ENCODE measurements at regions not wholly inside any gene's neighbourhood (a gene's known extent, or its start where the extent isn't known, plus 50 kb on each side); places are given as distances from the start of the nearest gene placed in this dataset.
"Not testable (repeated sequence)": the region's sequence is repeated elsewhere in the genome, so short reads cannot be mapped to it uniquely, and the experiment has no call there.

DNA sequence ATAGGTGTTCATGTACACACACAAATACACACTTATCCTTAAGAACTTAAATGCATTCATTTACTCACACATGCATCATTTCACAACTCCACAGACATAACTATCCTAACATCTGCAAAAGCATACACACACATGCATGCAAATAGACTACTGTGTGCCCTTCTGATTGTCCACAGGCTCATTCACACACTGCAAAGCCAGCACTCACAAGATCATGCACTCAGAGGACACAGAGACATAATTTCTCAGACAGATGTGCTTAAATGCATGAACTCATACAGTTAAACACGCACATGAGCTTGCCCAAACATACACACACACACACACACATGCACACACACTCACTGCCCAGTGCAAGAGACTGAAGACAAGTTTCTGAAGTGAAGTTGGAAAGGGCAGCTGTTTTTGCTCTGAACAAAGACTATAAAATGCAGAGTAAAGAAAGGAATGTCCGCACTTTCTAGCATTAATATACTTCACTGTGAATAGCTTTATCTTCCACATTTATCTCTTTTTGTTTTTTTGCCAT, 1018.0 kb upstream of the HS3ST1 start:
- TF ChIP-seq CTCF (IDR thresholded peaks at IDR 0.05), result no peak
- no peak overlapping the region for H3K4me3 Mint-ChIP-seq
- DNase-seq, result no peak
- H3K9me3 Mint-ChIP-seq, result peaks cover 73% of the 10 kb centered on the region
- no peaks in the 10 kb centered on the region for H3K27me3 Mint-ChIP-seq (ENCODE audit: insufficient read depth)
- H3K4me1 Mint-ChIP-seq (ENCODE audit: low read depth), result no peaks in the 10 kb centered on the region
- H3K36me3 Mint-ChIP-seq (ENCODE audit: low read depth), result no peaks in the 10 kb centered on the region
- no peak overlapping the region for H3K27ac Mint-ChIP-seq

DNA sequence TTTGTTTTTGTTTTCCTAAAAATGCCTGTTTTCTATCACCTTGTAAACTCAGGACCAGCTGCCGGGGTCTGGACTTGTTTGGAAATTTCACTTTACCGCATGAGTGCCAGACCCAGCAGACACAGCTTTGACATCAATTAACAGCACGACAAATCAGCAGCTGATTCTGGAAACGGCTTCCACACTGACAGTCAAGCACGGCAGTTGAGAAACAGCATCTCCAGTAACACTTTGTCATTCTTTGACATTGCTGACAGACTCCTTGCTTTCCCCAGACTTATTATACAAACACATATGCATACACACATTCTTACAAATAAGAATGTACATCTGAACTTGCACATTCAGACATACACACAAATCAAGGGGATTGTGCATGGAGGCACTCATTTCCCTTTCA, 1017.6 kb upstream of the HS3ST1 start:
- peaks cover 71% of the 10 kb centered on the region for H3K9me3 Mint-ChIP-seq
- no peak overlapping the region for H3K4me3 Mint-ChIP-seq
- no peaks in the 10 kb centered on the region for H3K36me3 Mint-ChIP-seq (ENCODE audit: low read depth)
- H3K27me3 Mint-ChIP-seq (ENCODE audit: insufficient read depth), result no peaks in the 10 kb centered on the region
- no peak for TF ChIP-seq CTCF (IDR thresholded peaks at IDR 0.05)
- no peak for DNase-seq
- H3K4me1 Mint-ChIP-seq (ENCODE audit: low read depth), result no peaks in the 10 kb centered on the region
- no peak overlapping the region for H3K27ac Mint-ChIP-seq

- H3K4me1 Mint-ChIP-seq (ENCODE audit: low read depth), result no peaks in the 10 kb centered on the region
- no peaks in the 10 kb centered on the region for H3K36me3 Mint-ChIP-seq (ENCODE audit: low read depth)
- no peak for DNase-seq
- peaks cover 70% of the 10 kb centered on the region for H3K9me3 Mint-ChIP-seq
- no peak overlapping the region for H3K4me3 Mint-ChIP-seq
- H3K27me3 Mint-ChIP-seq (ENCODE audit: insufficient read depth), result no peaks in the 10 kb centered on the region
- no peak for TF ChIP-seq CTCF (IDR thresholded peaks at IDR 0.05)
- no peak overlapping the region for H3K27ac Mint-ChIP-seq
Measured at GRCh38 chr4:12445711-12446235, 1017.1 kb upstream of the HS3ST1 start.

- no peak for TF ChIP-seq CTCF (IDR thresholded peaks at IDR 0.05)
- Mint-ChIP-seq H3K4me3 (no peak overlapping the region), H3K9me3 (peaks cover 52% of the 10 kb centered on the region), H3K27me3 (ENCODE audit: insufficient read depth) (no peaks in the 10 kb centered on the region; the same call in 1 of the 2 replicates), H3K27ac (no peak overlapping the region), H3K4me1 (ENCODE audit: low read depth) (no peaks in the 10 kb centered on the region), H3K36me3 (ENCODE audit: low read depth) (no peaks in the 10 kb centered on the region)
- no peak for DNase-seq
Measured at GRCh38 chr4:12439633-12440305, 1011.1 kb upstream of the HS3ST1 start.

DNA sequence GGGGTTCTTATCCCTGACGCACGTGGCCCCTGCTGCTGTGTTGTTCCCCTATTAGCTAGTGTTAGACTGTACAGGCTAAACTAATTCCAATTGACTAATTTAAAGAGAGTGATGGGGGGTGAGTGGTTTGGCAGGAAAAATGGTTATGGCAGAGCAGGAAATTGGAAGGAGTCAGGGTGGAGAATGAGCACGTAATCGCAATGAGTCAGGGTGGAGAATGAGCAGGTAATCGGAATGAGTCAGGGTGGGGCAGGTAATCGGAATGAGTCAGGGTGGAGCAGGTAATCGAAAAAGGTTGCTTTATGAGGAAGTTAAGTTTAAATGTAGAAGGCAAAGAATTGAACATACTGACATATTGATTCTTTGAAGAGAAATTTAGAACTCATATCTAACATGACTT, 1002.6 kb upstream of the HS3ST1 start:
- H3K27me3 Mint-ChIP-seq (ENCODE audit: insufficient read depth); H3K36me3 Mint-ChIP-seq (ENCODE audit: low read depth); DNase-seq; H3K4me3 Mint-ChIP-seq; H3K27ac Mint-ChIP-seq; H3K4me1 Mint-ChIP-seq (ENCODE audit: low read depth): not testable (repeated sequence)
- peaks cover 69% of the 10 kb centered on the region for H3K9me3 Mint-ChIP-seq

DNA sequence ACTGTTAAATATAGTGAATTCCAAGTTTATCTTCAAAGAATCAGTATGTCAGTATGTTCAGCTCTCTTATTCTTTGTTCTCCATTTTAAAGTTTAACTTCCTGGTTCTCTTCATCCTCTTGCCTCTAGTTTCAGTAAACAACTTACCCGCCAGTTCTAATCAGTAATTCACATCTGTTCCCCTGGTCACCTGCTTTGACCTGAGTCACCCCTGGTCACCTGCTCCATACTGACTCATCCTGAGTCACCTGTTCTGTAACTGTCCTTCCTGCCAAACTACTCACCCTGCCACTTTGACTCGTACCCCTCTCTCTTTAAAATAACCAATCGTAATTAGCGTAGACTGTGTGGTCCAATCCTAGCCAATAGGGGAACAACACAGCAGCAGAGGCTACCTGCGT, 992.7 kb upstream of the HS3ST1 start:
- H3K27me3 Mint-ChIP-seq (ENCODE audit: insufficient read depth), result no peaks in the 10 kb centered on the region
- peaks cover 8% of the 10 kb centered on the region for H3K9me3 Mint-ChIP-seq
- H3K27ac Mint-ChIP-seq, result no peak overlapping the region
- no peaks in the 10 kb centered on the region; the same call in 1 of the 2 replicates for H3K36me3 Mint-ChIP-seq (ENCODE audit: low read depth)
- H3K4me3 Mint-ChIP-seq, result no peak overlapping the region
- no peaks in the 10 kb centered on the region for H3K4me1 Mint-ChIP-seq (ENCODE audit: low read depth)
- no peak for DNase-seq
- TF ChIP-seq CTCF (IDR thresholded peaks at IDR 0.05), result no peak
